ENCODE measurements at regions not wholly inside any gene's neighbourhood (a gene's known extent, or its start where the extent isn't known, plus 50 kb on each side); places are given as distances from the start of the nearest gene placed in this dataset.

DNA sequence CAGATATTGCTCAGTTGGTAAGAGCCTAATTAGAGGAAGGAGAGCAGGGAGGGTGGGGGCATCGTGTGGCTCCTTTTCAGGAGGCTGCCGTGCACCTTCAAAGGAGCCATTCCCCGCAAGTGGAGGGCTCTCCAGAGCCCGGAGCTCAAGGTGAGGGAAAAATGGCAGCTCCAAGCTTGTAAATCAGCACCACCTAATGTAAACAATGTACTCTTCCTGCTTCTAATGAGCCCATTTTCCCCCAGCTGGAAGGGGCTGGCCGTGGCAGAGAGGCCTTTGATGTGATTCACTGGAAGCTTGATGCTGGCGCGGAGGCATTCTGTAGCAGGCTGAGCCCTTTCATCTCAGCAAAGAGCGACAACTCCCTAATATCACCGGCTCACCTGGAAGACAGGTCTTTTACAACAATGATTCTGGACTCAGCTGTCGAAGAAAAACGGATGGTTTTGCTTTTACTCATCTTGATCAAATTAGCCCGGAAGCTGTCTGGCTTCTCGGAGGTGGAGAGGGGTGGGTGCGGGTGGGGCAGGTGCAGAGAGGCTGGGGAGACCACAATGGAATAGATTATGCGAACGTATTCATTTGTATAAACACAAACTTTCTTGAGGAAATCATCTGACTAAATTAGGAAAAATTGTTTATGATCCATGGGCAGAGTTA is 112.5 kb downstream of the RRAGC start:
- Histone ChIP-seq H3K4me3 (ENCODE audit: low read length in 2 of 2) (no peak overlapping the region), H3K9ac (ENCODE audit: low read length in 2 of 2) (no peak overlapping the region), H3K27ac (ENCODE audit: low read length) (no peak overlapping the region), H3K27me3 (ENCODE audit: control insufficient read depth in 1 of 2, insufficient read depth in 2 of 2, low read length in 2 of 2) (no peaks in the 10 kb centered on the region), H3K4me1 (ENCODE audit: control insufficient read depth, insufficient read depth, low read length) (no peaks in the 10 kb centered on the region), H3K9me3 (ENCODE audit: control insufficient read depth in 2 of 2, low read length in 2 of 2) (peaks cover 0 to 4% of the 10 kb centered on the region in 2 donors), H3K36me3 (ENCODE audit: control insufficient read depth in 2 of 2, insufficient read depth in 2 of 2, low read length in 2 of 2) (no peaks in the 10 kb centered on the region)

DNA sequence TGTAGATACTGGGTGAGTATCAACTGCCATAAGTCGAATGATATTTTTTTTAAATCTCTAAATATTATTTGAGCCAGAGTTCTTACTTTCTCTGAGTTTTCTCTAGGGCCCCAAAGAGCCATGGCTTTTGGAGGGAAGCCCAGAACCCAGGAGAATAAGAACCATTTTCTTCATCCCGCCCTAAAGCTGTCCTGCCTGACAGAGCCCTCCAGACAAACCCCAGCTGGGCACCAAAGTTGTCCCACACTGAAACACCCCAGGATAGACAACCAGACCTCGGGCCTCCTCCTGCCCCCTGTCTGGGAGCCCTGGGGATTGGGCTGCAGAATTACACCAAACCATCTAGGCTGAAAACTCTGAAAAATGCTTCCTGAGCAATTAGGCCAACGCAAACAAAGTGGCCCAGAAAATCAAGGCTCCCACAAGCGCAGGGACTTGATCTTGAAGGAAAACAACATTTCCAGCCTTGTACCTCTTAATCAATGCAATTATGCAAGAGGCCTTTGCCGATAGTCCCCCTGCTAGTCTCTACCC is 113.1 kb downstream of the RRAGC start:
- peaks cover 0 to 4% of the 10 kb centered on the region in 2 donors for H3K9me3 ChIP-seq (ENCODE audit: control insufficient read depth in 2 of 2, low read length in 2 of 2)
- no peak overlapping the region for H3K4me3 ChIP-seq (ENCODE audit: low read length in 2 of 2)
- H3K36me3 ChIP-seq (ENCODE audit: control insufficient read depth in 2 of 2, insufficient read depth in 2 of 2, low read length in 2 of 2) = no peaks in the 10 kb centered on the region
- no peaks in the 10 kb centered on the region for H3K4me1 ChIP-seq (ENCODE audit: control insufficient read depth, insufficient read depth, low read length)
- H3K27ac ChIP-seq (ENCODE audit: low read length) = no peak overlapping the region
- H3K9ac ChIP-seq (ENCODE audit: low read length in 2 of 2) = no peak overlapping the region
- H3K27me3 ChIP-seq (ENCODE audit: control insufficient read depth in 1 of 2, insufficient read depth in 2 of 2, low read length in 2 of 2) = no peaks in the 10 kb centered on the region

DNA sequence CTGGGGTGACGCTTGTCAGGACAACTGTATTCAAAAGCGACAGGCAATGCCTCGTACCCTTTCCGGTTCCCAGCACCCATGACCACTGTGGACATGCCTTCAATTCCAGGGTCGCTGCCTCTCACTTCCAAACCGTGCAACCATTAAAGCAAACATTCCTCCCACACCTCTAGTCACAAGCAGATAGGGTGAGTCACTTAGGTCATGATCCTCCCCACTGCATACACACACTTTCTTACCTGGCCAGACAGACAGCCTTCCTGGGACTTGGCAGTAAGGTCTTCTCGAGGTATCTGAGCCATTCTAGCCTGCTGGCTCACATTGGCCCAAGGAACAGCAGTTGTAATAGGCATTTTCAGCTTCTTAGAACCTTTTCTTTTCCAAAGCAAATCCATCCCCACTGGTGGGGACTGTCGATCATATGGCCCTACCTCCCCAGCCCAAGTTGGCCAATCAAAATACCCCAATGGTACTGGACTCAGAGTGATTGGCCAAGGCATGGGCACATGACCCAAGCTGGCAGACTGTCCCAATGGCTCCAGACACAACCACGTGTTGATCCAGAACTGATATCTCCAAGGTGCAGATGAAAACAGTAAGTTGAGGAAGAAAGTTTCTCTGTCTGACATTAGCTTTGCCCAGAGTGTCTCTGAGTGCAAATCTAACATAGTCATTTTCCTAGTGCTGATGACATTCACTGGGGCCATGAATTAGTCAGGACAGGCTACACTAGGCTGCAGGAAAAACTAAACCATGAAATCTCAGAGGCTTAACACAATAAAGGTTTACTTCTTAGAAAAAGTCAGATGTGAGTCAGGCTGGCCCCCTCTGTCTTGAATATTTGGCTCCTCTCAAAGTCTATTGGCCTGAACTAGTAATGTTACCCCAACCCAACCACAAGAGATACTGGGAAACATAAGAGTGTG is 113.8 kb downstream of the RRAGC start:
- no peaks in the 10 kb centered on the region for H3K36me3 ChIP-seq (ENCODE audit: control insufficient read depth in 2 of 2, insufficient read depth in 2 of 2, low read length in 2 of 2)
- H3K9ac ChIP-seq (ENCODE audit: low read length in 2 of 2) = no peak overlapping the region
- no peaks in the 10 kb centered on the region for H3K4me1 ChIP-seq (ENCODE audit: control insufficient read depth, insufficient read depth, low read length)
- H3K27me3 ChIP-seq (ENCODE audit: control insufficient read depth in 1 of 2, insufficient read depth in 2 of 2, low read length in 2 of 2) = no peaks in the 10 kb centered on the region
- no peak overlapping the region for H3K27ac ChIP-seq (ENCODE audit: low read length)
- H3K9me3 ChIP-seq (ENCODE audit: control insufficient read depth in 2 of 2, low read length in 2 of 2) = peaks cover 0 to 4% of the 10 kb centered on the region in 2 donors
- H3K4me3 ChIP-seq (ENCODE audit: low read length in 2 of 2) = no peak overlapping the region

DNA sequence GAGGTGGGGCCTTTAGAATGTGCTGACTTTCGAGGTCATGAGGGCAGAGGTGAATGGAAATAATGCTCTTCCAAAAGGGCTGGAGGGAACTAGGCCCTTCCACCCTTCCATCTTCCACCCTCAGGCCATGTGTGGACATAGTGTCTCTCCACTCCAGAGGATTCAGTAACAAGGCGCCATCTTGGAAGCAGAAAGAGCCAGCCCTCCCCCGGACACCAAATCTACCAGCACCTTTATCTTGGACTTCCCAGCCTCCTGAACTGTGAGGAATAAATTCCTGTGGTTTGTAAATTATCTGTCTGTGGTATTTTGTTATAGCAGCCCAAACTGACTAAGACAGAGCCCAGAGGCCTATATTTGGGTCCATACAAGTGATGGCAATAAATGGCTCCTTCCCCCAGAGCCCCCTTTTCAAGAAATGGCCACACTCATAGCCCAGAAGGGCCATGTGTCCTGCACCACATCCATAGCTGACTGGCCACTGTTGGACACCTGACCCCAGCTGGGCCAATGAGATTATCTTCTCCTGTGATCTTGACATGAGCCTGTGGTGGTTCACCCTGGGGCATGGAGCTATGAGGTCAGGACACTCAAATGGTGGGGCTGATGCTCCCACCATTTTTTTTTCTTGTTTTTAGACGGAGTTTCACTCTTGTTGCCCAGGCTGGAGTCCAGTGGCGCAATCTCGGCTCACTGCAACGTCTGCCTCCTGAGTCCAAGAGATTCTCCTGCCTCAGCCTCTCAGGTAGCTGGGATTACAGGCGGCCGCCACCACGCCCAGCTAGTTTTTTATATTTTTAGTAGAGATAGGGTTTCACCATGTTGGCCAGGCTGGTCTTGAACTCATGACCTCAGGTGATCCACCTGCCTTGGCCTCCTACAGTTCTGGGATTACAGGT is 114.9 kb downstream of the RRAGC start:
- Histone ChIP-seq H3K4me1 (ENCODE audit: control insufficient read depth, insufficient read depth, low read length) (no peaks in the 10 kb centered on the region), H3K9ac (ENCODE audit: low read length in 2 of 2) (no peak overlapping the region), H3K36me3 (ENCODE audit: control insufficient read depth in 2 of 2, insufficient read depth in 2 of 2, low read length in 2 of 2) (no peaks in the 10 kb centered on the region), H3K4me3 (ENCODE audit: low read length in 2 of 2) (no peak overlapping the region), H3K9me3 (ENCODE audit: control insufficient read depth in 2 of 2, low read length in 2 of 2) (peaks cover 0 to 4% of the 10 kb centered on the region in 2 donors), H3K27ac (ENCODE audit: low read length) (no peak overlapping the region), H3K27me3 (ENCODE audit: control insufficient read depth in 1 of 2, insufficient read depth in 2 of 2, low read length in 2 of 2) (no peaks in the 10 kb centered on the region)

DNA sequence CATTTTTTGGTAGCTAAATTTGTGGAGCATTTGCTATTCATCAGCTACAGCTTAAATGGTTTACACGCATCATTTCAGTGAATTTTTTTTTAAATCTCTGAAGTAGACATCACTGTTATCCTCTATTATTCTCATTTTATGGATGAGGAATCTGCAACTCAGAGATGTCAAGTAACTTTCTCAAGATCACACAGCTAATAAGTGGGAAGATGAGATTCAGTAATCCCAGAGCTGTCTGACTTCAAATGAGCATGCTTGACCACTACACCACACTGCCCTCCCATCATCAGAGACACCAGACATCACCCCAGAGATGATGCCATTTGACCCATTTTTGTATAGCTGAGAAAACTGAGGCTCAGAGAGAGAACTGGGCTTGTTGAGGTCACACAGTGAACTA is 116.4 kb downstream of the RRAGC start:
- H3K9me3 ChIP-seq (ENCODE audit: control insufficient read depth in 2 of 2, low read length in 2 of 2) = no peaks in the 10 kb centered on the region
- H3K9ac ChIP-seq (ENCODE audit: low read length in 2 of 2) = no peak overlapping the region
- H3K27me3 ChIP-seq (ENCODE audit: control insufficient read depth in 1 of 2, insufficient read depth in 2 of 2, low read length in 2 of 2) = no peaks in the 10 kb centered on the region
- H3K27ac ChIP-seq (ENCODE audit: low read length) = no peak overlapping the region
- H3K36me3 ChIP-seq (ENCODE audit: control insufficient read depth in 2 of 2, insufficient read depth in 2 of 2, low read length in 2 of 2) = no peaks in the 10 kb centered on the region
- no peak overlapping the region for H3K4me3 ChIP-seq (ENCODE audit: low read length in 2 of 2)
- H3K4me1 ChIP-seq (ENCODE audit: control insufficient read depth, insufficient read depth, low read length) = no peaks in the 10 kb centered on the region

DNA sequence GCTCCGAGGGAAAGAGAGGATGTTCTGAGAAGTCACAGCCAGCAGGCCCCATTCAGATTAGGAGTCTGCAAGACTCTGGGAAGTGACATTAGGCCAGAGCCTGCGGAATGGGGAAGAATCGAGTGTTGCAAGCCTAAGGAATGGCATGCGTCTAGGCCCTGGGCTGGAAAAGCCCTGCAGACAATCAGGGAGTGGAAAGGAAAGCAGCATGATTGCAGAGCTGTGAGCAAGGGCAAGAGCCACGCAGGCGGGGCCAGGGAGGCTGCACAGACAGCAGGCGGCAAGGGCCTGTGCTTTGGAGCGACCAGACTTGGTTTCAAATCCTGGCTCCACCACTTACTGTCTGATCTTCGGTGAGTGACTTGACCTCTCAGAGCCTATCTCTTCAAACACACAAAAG is 118.2 kb downstream of the RRAGC start:
- Histone ChIP-seq H3K27me3 (ENCODE audit: control insufficient read depth in 1 of 2, insufficient read depth in 2 of 2, low read length in 2 of 2) (no peaks in the 10 kb centered on the region), H3K4me3 (ENCODE audit: low read length in 2 of 2) (no peak overlapping the region), H3K9me3 (ENCODE audit: control insufficient read depth in 2 of 2, low read length in 2 of 2) (no peaks in the 10 kb centered on the region), H3K36me3 (ENCODE audit: control insufficient read depth in 2 of 2, insufficient read depth in 2 of 2, low read length in 2 of 2) (no peaks in the 10 kb centered on the region), H3K27ac (ENCODE audit: low read length) (no peak overlapping the region), H3K4me1 (ENCODE audit: control insufficient read depth, insufficient read depth, low read length) (no peaks in the 10 kb centered on the region), H3K9ac (ENCODE audit: low read length in 2 of 2) (no peak overlapping the region)

DNA sequence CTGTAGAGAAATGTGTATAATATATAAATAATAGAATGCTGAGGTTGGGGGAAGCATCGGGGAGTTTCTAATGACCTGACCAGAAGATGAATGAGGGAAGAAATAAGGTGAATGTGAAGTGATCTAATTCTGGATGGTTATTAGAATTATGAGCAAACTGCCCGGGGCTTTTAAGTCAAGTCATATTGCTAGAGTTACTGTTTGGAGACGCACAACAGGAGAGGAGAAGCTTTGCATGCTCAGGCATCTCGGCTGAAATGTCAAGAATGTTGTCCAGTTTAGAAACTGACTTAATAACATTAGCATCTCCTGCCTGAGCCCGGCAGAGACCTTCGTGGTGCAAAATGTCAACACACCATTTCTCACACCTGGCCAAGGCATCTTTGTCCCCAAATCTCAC is 119.1 kb downstream of the RRAGC start:
- Histone ChIP-seq H3K36me3 (ENCODE audit: control insufficient read depth in 2 of 2, insufficient read depth in 2 of 2, low read length in 2 of 2) (no peaks in the 10 kb centered on the region), H3K9ac (ENCODE audit: low read length in 2 of 2) (no peak overlapping the region), H3K27ac (ENCODE audit: low read length) (no peak overlapping the region), H3K27me3 (ENCODE audit: control insufficient read depth in 1 of 2, insufficient read depth in 2 of 2, low read length in 2 of 2) (no peaks in the 10 kb centered on the region), H3K9me3 (ENCODE audit: control insufficient read depth in 2 of 2, low read length in 2 of 2) (no peaks in the 10 kb centered on the region), H3K4me3 (ENCODE audit: low read length in 2 of 2) (no peak overlapping the region), H3K4me1 (ENCODE audit: control insufficient read depth, insufficient read depth, low read length) (no peaks in the 10 kb centered on the region)

DNA sequence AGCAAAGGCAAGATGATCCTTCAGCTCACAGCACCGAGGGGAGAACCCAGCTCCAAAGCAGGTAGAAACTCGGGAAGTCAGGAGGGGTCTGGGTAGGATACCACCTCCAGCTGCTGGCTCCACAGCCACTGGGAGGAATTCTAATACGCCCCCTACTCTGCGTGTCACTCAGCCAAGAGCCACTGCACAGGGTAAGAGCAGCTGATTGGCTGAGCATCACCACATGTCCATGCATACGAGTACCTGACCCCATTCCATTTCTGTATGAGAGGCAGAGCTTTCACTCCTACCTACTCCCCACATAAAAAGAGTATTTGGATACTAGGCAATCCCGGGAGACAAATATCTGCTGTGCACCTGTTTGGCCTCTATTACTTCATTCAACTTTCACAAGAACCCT is 121.4 kb downstream of the RRAGC start:
- Histone ChIP-seq H3K27me3 (ENCODE audit: control insufficient read depth in 1 of 2, insufficient read depth in 2 of 2, low read length in 2 of 2) (peaks cover 3 to 4% of the 10 kb centered on the region in 2 donors), H3K9ac (ENCODE audit: low read length in 2 of 2) (no peak overlapping the region), H3K36me3 (ENCODE audit: control insufficient read depth in 2 of 2, insufficient read depth in 2 of 2, low read length in 2 of 2) (no peaks in the 10 kb centered on the region), H3K4me3 (ENCODE audit: low read length in 2 of 2) (no peak overlapping the region), H3K27ac (ENCODE audit: low read length) (no peak overlapping the region), H3K9me3 (ENCODE audit: control insufficient read depth in 2 of 2, low read length in 2 of 2) (no peaks in the 10 kb centered on the region), H3K4me1 (ENCODE audit: control insufficient read depth, insufficient read depth, low read length) (no peaks in the 10 kb centered on the region)

DNA sequence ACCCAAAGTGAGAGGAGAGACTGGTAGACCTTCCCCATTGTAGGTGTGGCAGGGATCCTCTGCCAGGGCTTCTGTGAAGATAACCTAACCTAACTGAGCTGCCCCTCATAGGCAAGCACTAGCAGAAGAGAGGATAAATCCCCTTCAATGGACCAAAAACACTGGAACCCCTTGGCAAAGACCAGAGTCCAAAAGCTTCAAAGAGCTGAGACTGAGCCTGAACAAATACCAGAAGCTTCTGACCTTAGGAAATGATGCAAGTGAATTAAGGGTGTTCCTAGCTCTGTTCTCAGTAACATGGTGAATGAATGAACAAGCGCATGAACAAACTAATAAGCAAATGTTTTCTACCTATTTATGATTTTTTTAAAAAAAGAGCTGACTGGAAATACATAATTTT is 123.2 kb downstream of the RRAGC start:
- Histone ChIP-seq H3K27me3 (ENCODE audit: control insufficient read depth in 1 of 2, insufficient read depth in 2 of 2, low read length in 2 of 2) (peaks cover 3 to 8% of the 10 kb centered on the region in 2 donors), H3K9ac (ENCODE audit: low read length in 2 of 2) (no peak overlapping the region), H3K9me3 (ENCODE audit: control insufficient read depth in 2 of 2, low read length in 2 of 2) (no peaks in the 10 kb centered on the region), H3K36me3 (ENCODE audit: control insufficient read depth in 2 of 2, insufficient read depth in 2 of 2, low read length in 2 of 2) (no peaks in the 10 kb centered on the region), H3K4me3 (ENCODE audit: low read length in 2 of 2) (no peak overlapping the region), H3K27ac (ENCODE audit: low read length) (no peak overlapping the region), H3K4me1 (ENCODE audit: control insufficient read depth, insufficient read depth, low read length) (no peaks in the 10 kb centered on the region)

DNA sequence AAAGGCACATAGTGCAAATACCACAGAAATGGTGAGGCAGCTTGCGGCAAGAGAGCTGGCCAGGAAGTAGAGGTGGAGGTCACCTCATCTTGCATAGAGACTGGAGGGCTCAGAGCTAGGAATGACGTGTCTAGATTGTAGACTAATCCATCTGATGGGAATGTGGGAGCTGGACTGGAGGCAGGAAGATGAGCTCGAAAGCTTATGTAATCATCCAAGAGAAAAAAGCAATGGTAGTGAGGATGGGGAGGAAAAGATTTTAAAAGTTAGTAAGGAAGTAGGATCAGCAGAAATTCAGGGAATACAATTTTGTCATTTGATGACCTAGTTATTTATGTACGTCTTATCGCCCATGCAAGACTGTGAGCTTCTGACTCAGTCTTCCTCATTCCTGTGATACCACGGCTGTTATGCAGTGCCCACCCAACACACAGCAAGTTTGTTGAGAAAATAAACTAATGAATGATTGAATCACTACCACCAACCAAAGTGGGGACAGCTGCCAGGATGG is 123.9 kb downstream of the RRAGC start:
- Histone ChIP-seq H3K27me3 (ENCODE audit: control insufficient read depth in 1 of 2, insufficient read depth in 2 of 2, low read length in 2 of 2) (peaks cover 3 to 8% of the 10 kb centered on the region in 2 donors), H3K4me1 (ENCODE audit: control insufficient read depth, insufficient read depth, low read length) (no peaks in the 10 kb centered on the region), H3K4me3 (ENCODE audit: low read length in 2 of 2) (no peak overlapping the region), H3K36me3 (ENCODE audit: control insufficient read depth in 2 of 2, insufficient read depth in 2 of 2, low read length in 2 of 2) (no peaks in the 10 kb centered on the region), H3K27ac (ENCODE audit: low read length) (no peak overlapping the region), H3K9me3 (ENCODE audit: control insufficient read depth in 2 of 2, low read length in 2 of 2) (no peaks in the 10 kb centered on the region), H3K9ac (ENCODE audit: low read length in 2 of 2) (no peak overlapping the region)
